NCI-H2196 (cell line): ENCODE measurements at regions not wholly inside any gene's neighbourhood (a gene's known extent, or its start where the extent isn't known, plus 50 kb on each side); places are given as distances from the start of the nearest gene placed in this dataset.

Experiments used
- DNase-seq: peaks from one replicate; lab custom pipeline; 2025; ENCODE audit not compliant: unreplicated experiment; lab: John Stamatoyannopoulos, UW

DNA sequence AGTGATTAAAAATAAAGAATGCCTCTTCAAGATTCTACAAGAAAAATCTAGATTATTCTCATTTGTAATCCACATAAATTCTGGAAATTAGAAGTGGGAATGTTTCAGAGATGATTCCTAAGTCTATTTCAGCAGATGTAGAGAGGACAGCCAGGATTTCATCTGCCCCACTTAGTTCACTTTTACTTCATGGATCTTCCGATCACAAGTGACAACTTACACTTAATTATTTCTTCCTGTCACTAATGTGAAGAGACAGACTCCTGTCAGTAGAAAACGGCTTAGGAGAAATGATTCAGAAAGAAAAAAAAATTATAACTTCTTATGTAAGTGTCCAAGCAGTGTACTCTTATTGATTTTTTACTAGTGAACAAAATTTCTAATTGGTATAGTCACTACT, 368.2 kb upstream of the SMIM30 start:
- no peak for DNase-seq

DNA sequence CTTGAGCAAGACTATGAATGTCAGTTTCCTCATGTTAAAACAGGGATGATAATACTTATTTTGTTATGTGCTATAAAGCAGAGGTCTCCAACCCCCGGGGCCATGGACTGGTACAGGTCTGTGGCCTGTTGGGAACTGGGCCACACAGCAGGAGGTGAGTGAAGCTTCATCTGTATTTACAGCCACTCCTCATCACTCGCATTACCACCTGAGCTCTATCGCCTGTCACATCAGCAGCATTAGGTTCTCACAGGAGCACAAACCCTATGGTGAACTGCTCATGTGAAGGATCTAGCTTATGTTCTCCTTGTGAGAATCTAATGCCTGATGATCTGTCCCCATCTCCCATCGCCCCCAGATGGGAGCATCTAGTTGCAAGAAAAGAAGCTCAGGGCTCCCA, 365.3 kb upstream of the SMIM30 start:
- DNase-seq = no peak

DNA sequence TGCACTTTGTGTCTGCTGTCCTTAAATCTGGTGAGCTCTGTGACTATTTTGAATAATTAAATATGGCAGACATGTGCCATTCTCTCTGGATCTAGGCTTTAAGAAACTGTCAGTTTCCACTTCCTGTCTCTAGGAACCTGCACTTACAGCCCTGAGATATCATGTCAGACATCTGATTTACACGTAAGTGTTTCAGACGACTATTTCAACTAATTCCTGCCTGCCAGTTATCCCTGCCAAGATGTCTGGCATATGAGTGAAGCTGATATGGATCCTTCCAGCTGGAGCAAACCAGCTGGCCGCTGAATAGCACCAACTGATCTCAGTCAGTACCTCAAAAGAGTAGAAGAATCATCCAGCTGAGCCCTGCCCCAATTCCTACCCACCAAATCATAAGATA, 362.2 kb upstream of the SMIM30 start:
- no peak for DNase-seq

DNA sequence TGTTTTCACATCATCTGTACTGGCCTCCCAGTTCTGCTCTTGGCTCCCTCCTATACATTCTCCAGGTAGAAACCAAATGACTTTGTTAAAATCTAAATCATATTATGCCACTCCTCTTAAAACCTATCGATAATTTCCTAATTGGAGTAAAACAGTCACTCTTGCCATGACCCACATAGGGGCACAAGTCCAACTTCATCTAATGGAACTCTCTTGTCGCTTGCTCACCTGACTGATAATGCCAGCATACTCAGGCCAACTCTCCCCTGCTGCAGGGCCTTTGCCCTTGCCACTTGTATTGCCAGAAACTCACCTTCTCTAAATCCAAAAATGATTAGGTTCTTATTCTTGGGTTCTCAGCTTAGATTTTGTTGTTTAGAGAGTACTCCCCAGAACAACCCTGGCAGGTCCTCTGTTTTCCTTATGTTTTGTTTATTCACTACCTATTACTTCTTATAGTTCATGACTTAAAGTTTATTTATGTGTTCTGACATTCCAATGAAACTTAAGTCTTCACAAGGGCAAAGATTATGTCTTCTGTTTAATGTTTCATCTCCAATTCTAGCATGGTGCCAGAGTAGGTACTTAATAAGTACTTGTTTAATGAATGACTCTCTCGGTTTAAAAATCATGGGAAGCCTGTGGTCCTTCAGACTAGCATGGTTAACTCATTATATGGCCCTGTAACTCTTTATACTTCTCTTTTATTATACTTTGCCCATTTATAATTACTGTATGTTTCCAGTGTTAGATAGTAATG, 345.9 kb upstream of the SMIM30 start:
- no peak for DNase-seq

DNA sequence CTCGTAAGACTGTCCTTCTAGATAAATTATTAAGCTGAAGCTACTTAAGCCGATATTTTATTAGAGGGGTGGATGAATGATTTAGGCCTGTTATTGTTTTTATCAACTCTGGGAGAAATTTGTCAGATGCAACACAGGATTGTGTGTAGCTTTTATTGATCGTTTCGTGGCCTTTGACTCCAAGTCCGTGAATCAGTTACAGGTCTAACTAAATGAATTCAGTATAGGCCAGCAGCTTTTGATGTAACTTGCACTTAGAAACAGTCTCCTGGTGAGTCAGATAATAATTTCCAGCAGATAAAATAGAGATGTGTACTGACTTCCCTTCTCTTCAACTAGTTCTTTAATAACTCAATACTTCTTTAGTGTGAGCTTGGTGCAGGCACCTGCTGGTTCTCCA, 341.7 kb upstream of the SMIM30 start:
- DNase-seq = no peak

DNA sequence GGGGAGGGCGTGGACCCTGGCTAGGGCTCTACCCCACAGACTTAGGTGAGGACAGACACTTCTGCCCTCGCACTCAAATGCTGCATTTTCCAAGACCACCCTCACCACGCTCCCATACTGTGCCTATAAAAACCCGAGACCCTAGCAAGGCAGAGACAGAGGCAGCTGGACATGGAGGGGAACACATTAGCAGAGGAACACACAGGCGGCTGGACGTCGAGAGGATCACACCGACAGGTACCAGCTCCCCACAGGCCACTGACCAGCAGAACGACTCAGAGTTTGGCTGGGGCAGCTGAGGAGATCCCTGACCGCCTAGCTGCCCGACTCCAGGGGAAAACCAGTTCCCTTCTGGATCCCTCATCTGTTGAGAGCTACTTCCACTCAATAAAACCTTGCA, 338.2 kb upstream of the SMIM30 start:
- DNase-seq = no peak

DNA sequence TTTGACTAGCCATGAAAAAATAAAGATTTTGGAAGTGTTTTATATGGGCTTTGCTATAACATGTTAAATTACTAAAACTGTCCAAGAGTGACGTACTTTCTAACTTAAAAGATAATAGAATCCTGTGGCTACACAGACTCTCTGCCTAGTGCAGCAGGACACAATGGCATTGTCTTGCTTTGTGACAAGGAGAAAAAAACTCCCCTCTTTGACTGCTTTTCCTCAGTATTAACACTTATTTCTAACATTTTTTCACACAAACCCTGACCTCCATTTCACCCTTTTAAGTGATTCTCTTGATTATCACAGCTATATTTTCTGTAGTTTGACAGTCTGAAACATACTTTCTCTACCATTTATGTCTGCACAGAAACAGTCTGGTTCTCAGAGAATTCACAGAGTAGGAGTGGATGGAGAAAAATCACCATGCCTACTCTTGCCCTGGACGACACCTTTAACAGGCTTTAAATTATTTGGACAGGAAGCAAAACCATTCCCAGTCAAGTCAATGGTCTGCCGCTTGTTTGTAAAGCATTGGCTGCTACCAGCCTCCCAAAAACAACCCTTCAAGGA, 336.3 kb upstream of the SMIM30 start:
- DNase-seq = no peak

DNA sequence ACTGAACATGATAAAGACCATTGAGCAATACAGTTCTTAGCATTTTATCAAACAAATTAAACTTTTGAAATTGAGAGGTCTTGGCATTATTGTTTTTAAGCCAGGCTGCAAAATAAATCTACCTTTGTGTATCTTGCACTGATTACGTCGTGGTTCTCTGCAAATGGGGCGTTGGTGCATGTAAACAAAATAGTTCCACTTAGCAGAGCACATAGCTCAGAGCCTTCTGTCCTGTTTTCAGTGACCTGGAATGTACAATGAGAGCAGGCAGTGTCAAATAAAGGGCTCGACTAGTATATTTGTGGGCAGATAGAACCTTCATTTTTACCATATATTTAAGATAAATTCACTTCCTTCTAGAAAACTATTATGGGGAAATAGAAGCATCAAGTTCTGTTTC, 333.9 kb upstream of the SMIM30 start:
- DNase-seq = no peak

DNA sequence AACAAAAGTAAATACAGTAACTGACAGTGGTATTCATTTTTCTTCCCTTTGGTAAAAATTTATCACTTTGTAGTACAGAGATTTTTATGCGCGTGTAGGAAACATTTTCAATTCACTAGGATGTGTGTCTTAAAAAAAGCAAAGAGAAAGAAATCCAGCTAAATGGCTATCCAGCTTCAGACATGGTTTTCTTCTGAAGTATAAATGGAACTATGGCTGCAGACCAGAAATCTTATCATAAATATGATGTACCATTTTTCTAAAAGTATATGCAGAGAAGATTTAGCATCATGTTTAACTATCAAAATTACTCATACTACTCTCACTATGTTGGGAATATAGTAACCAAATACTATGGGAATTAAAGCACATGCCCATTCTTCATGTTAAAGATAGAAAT, 328.4 kb upstream of the SMIM30 start:
- DNase-seq = no peak

DNA sequence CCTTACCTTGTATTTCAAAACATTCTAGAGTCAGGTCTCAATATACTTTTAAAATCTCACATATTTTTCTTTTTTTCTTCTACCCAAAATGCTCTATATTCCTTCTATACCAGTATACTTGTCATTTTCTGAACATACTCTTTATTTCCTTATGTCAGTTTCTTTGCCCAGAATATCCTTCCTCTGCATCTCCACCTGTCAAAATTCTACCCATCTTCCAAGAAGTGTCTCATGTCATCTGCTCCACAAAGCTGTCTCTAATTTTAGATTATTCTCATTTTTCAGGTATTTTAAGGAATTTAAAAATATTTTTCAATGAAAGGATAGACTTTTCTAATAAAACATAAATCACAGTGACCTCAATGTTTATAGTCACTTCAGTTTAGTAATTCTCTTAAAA, 328.0 kb upstream of the SMIM30 start:
- no peak for DNase-seq

DNA sequence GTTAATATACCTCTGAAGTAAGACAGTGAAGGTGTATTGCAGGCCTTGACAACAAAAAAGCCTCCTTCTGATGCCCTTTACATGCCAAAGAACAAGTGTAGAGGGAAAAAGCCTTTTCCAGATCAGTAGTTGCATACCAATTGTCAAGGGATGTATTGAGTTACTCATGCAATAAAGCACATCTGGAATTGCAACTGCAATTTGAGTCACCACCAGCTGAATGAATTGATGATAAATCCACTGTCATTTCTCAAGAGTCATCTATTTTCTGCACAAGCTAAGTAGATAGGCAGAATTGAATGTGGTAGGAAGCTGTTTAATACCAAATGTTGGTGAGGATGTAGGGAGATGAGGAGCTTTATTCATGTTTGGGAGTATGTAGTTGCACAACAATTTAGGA, 325.9 kb upstream of the SMIM30 start:
- DNase-seq = no peak

DNA sequence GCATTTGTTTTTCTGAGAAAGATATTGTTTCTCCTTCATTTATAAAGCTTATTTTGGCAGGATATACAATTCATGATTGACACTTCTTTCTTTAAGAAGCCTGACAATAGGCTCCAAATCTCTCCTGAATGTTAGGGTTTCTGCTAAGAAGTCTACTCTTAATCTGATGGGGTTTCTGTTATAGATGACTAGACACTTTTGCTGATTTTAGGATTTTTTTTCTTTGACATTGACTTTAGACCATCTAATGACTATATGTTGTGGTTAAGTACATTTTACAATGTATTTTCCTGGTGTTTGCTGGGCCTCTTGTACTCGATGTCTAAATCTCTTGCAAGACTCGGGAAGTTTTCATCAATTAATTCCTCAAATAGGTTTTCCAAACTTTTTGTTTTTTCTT, 321.8 kb upstream of the SMIM30 start:
- no peak for DNase-seq

DNA sequence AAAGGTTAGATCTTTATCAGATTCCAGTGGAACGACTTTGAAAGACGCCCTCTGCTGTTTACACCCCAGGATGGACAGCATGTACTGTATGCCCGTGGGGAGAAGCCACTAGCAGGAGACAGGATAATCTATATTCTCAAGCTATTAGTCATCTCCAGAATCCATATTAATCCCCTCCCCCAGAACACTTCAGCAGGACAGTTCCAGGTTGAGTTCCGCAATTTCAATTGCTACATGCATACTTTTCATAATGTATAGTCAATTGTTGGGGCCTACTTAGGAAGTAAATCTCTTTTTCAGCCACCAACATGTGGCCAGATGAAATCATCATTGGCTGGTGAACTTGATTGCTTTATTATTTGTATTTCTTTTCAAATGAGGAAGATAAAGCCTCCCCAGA, 313.1 kb upstream of the SMIM30 start:
- DNase-seq = no peak

DNA sequence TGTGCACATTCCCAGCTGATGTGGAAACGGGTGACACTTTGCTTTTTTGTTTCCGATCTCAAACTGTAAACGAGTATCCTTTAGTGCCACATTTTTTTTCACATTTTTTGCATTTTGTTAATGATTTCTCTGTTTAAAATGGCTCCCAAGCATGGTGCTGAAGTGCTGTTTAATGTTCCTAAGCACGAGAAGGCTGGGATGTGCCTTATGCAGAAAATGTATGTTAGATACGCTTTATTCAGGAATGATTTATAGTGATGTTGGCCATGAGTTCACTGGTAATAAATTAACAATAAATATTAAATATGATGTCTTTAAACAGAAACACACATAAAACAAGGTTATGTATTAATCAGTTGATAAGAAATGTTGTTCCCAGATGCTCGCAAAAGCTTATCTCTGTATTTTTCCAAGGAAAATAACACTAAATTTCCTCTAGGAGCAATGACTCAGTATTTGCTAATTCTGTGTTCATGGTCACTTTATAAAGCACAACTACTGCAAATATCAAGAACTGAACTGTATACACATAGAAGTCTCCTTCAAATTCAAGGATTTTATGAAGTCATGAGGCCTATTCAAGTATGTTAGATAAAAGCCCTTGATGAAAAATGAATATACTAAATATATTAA, 305.9 kb upstream of the SMIM30 start:
- no peak for DNase-seq

DNA sequence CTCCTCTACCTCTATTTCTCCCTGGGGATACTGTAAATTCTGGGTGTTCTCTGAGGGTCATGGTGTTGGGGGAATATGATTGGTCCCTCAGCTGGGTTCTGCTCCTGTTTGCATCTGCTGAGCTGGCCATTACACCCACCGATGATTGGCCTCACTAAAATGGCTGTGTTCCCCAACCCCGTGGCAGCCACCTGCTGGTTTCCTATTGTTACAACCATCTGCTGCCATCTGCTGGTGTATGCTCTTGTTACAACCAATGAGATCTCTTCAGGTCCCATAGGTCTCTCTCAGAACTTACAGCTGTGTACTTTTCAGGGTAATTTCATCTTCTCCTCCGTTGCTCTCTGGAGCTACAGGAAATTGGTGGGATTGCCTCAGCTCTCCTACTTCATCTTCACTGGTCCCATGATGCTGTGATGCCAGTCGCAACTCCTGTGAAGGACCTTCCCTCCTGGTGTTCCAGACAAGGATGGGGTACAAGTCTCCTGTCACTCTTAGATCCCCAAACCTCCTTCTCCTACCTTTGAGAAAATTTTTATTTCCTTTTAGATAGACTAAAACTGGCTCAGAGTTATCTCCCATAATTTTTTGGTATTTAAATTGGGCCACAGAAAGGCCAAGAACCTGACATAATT, 303.5 kb upstream of the SMIM30 start:
- DNase-seq = peak; percentile 80

DNA sequence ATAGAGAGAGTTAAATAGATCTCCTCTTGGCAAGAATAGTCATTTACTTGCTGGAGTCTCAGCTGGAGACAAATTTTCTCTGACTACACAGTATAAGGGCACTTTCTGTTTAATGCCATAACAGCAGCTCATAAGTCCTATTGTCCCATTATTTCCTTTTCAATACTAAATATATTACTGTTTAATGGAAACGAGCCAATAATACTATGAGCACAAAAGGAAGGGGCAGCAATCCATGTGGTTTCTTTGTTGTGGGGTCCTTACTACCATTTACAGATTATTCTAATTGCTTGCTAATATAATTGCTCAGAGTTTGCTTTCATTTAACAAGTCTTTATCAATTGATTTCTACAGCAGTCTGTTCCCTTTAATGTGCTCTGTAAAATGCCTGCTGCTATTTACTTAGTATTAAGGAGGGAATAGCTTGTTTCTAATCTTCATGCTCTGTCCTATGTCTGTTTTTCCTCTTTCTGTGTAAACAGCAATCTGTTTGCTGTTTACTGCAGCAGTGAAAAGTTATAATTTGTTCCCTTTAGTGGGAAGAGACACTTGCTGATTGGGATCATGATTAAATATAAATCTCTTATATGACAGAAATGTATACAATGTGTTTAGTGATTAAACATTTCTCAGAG, 296.2 kb upstream of the SMIM30 start:
- DNase-seq = no peak

DNA sequence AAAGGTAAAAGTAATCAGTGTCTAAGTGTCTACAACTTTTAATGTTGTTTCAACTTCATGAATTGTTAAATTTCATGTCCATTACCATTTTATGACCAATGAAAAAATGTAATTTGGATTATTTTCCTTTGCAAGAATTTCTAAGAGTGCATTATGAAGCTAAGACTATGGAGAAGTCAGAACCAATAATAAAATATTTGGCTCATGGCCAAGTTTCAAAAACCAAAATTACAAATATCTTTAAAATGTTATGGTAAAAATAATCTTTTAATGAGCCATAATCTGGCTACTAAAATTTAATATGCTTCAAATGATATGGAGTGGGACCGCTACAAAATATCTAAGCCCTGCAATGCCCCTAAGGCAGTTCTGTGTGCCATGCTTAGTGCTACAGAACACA, 294.1 kb upstream of the SMIM30 start:
- DNase-seq = no peak

DNA sequence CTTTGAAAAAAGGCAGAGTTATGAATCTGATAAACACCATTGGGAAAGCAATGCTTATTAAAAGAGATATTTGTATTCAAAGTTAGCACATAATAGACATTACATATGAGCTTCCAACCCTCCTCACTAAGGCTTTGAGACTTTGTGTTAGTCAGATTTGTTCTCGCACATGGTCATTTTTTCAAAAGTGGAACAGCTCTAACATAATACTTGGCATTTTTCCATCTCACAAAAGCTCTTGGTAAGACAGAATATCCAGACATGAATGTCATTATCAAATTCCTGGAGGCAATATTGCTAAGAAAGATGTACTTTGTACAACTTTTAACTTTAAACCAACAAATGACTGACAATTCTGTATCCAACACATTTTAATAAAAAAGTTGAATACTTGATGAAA, 292.4 kb upstream of the SMIM30 start:
- no peak for DNase-seq

DNA sequence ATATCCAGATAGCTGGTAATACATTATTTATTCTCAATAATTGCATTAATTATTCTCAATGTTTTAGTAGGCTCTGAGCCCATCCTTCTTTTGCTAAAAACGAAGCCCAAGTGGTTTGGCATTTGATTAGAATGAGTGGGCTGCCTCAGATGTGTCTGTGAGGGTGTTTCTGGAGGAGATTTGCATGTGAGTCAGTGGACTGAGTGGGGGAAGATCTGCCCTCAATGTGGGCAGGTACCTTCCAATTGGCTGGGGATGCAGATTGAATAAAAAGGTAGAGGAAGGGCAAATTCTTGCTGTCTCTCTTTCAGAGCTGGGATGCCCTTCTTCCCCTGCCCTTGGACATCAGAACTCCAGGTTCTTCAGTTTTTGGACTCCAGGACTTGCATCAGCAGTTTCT, 290.6 kb upstream of the SMIM30 start:
- no peak for DNase-seq

DNA sequence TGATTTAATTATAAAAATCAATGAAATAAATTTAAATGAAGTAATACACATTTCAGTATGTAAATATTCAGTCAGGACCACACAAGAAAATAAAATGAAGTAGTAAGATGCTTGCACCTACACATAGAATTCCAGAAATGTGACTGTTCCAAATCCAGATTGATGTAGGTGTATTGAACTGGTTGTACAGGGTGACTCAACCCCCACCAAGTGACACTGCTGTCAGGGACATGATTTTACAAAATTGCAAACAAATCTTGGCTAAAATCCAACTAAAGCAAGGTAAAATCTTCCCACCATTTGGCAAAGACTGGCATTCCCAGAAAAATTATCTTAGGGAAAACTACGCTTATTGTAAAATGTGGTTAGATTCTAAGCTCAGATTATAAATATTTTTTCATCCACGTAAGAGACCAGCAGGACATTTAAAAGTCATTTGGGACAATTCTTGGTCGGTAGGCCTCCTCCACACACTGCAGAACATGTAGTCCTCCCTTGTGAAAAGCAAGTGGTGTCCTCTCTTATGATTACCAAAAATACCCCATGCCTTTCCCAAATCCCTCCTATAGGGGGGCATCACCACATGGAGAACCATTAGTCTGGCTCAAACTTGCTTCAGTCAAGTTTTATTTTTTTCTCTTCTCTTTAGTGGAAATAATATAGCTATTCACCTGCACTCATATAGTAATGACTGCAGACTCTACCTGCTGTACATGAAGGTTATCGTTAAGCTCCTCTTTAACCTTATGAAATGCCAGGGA, 287.1 kb upstream of the SMIM30 start:
- no peak for DNase-seq

DNA sequence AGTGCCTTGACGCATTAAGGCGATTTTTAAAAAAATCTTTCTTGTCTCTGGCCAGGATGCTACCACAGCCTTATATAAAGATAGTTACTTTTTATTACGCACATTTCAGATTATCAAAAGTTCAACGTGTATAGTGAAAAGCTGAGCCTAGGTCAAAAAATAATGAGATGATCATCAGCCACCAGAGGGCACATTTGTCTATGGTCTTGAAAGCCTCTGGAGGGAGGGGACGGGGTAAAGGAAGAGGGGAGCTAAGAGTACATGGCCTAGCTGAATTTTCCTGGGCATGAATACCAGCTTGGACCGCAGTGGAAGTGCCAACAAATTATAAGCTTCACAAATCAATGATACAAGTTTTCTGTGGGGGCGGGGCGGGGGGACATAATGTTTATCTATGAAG, 285.9 kb upstream of the SMIM30 start:
- no peak for DNase-seq
